ENCODE measurements at regions not wholly inside any gene's neighbourhood (a gene's known extent, or its start where the extent isn't known, plus 50 kb on each side); places are given as distances from the start of the nearest gene placed in this dataset.

GRCh38 chr7:47043304-47043703 lies 538.6 kb downstream of the TNS3 start:
- DNase-seq, result no peak
- peaks cover 2% of the 10 kb centered on the region for H3K27me3 Mint-ChIP-seq (ENCODE audit: low read depth)
- CTCF ChIA-PET, result no interaction called here
- no peak overlapping the region for H3K27ac Mint-ChIP-seq
- intact Hi-C loops (cut with micrococcal nuclease), result no loop called here
- no peak overlapping the region for H3K4me3 Mint-ChIP-seq
- H3K4me1 Mint-ChIP-seq (ENCODE audit: low read depth), result no peaks in the 10 kb centered on the region
- no peaks in the 10 kb centered on the region for H3K9me3 Mint-ChIP-seq
- no peaks in the 10 kb centered on the region for H3K36me3 Mint-ChIP-seq (ENCODE audit: low read depth)

- intact Hi-C loops (cut with micrococcal nuclease), result no loop called here
- H3K4me1 Mint-ChIP-seq (ENCODE audit: low read depth), result no peaks in the 10 kb centered on the region
Observed at GRCh38 chr7:47042669-47043068, 539.2 kb downstream of the TNS3 start.

GRCh38 chr7:47040795-47041347 lies 541.0 kb downstream of the TNS3 start:
- H3K36me3 Mint-ChIP-seq (ENCODE audit: low read depth), result no peaks in the 10 kb centered on the region
- intact Hi-C loops (cut with micrococcal nuclease), result no loop called here
- no peaks in the 10 kb centered on the region for H3K9me3 Mint-ChIP-seq
- no peak for DNase-seq
- no peak overlapping the region for H3K4me3 Mint-ChIP-seq
- peaks cover 2% of the 10 kb centered on the region for H3K27me3 Mint-ChIP-seq (ENCODE audit: low read depth)
- CTCF ChIA-PET, result no interaction called here
- no peaks in the 10 kb centered on the region for H3K4me1 Mint-ChIP-seq (ENCODE audit: low read depth)
- no peak overlapping the region for H3K27ac Mint-ChIP-seq

More at GRCh38 chr7:47042669-47043068, 539.2 kb downstream of the TNS3 start:
- H3K4me3 Mint-ChIP-seq, result no peak overlapping the region
- peaks cover 2% of the 10 kb centered on the region for H3K27me3 Mint-ChIP-seq (ENCODE audit: low read depth)
- no peak overlapping the region for H3K27ac Mint-ChIP-seq
- no peak for DNase-seq
- H3K36me3 Mint-ChIP-seq (ENCODE audit: low read depth), result no peaks in the 10 kb centered on the region
- CTCF ChIA-PET, result no interaction called here
- no peaks in the 10 kb centered on the region for H3K9me3 Mint-ChIP-seq

GRCh38 chr7:47039904-47040303 lies 542.0 kb downstream of the TNS3 start:
- Mint-ChIP-seq H3K27ac (no peak overlapping the region), H3K9me3 (no peaks in the 10 kb centered on the region), H3K27me3 (ENCODE audit: low read depth) (peaks cover 2% of the 10 kb centered on the region), H3K4me3 (no peak overlapping the region), H3K4me1 (ENCODE audit: low read depth) (no peaks in the 10 kb centered on the region), H3K36me3 (ENCODE audit: low read depth) (no peaks in the 10 kb centered on the region)
- DNase-seq, result no peak
- intact Hi-C loops (cut with micrococcal nuclease), result no loop called here
- CTCF ChIA-PET, result no interaction called here

GRCh38 chr7:47039089-47039648 lies 542.7 kb downstream of the TNS3 start:
- no peak for DNase-seq
- Mint-ChIP-seq H3K36me3 (ENCODE audit: low read depth) (no peaks in the 10 kb centered on the region), H3K9me3 (no peaks in the 10 kb centered on the region), H3K27me3 (ENCODE audit: low read depth) (peaks cover 2% of the 10 kb centered on the region), H3K4me3 (no peak overlapping the region), H3K4me1 (ENCODE audit: low read depth) (no peaks in the 10 kb centered on the region), H3K27ac (no peak overlapping the region)
- intact Hi-C loops (cut with micrococcal nuclease), result no loop called here
- CTCF ChIA-PET, result interaction anchor here (0.5 kb wide), 1 partner anchor 1464 kb away, joined by 3 read pairs; no protein-coding TSS in a partner anchor

GRCh38 chr7:47038621-47039020 lies 543.3 kb downstream of the TNS3 start:
- intact Hi-C loops (cut with micrococcal nuclease), result no loop called here
- no peak for DNase-seq
- H3K27me3 Mint-ChIP-seq (ENCODE audit: low read depth), result no peaks in the 10 kb centered on the region
- H3K4me3 Mint-ChIP-seq, result no peak overlapping the region
- no peaks in the 10 kb centered on the region for H3K36me3 Mint-ChIP-seq (ENCODE audit: low read depth)
- CTCF ChIA-PET, result no interaction called here
- H3K27ac Mint-ChIP-seq, result no peak overlapping the region
- no peaks in the 10 kb centered on the region for H3K4me1 Mint-ChIP-seq (ENCODE audit: low read depth)
- no peaks in the 10 kb centered on the region for H3K9me3 Mint-ChIP-seq

- H3K4me1 Mint-ChIP-seq (ENCODE audit: low read depth), result no peaks in the 10 kb centered on the region
- CTCF ChIA-PET, result no interaction called here
- H3K27ac Mint-ChIP-seq, result no peak overlapping the region
- H3K4me3 Mint-ChIP-seq, result no peak overlapping the region
- no peak for DNase-seq
- H3K36me3 Mint-ChIP-seq (ENCODE audit: low read depth), result no peaks in the 10 kb centered on the region
- no peaks in the 10 kb centered on the region for H3K27me3 Mint-ChIP-seq (ENCODE audit: low read depth)
- H3K9me3 Mint-ChIP-seq, result no peaks in the 10 kb centered on the region
- intact Hi-C loops (cut with micrococcal nuclease), result no loop called here
Observed at GRCh38 chr7:47037607-47038006, 544.3 kb downstream of the TNS3 start.

GRCh38 chr7:47036909-47037308 lies 545.0 kb downstream of the TNS3 start:
- no peak for DNase-seq
- CTCF ChIA-PET, result no interaction called here
- no peaks in the 10 kb centered on the region for H3K36me3 Mint-ChIP-seq (ENCODE audit: low read depth)
- intact Hi-C loops (cut with micrococcal nuclease), result no loop called here
- no peak overlapping the region for H3K4me3 Mint-ChIP-seq
- no peaks in the 10 kb centered on the region for H3K9me3 Mint-ChIP-seq
- no peaks in the 10 kb centered on the region for H3K27me3 Mint-ChIP-seq (ENCODE audit: low read depth)
- no peak overlapping the region for H3K27ac Mint-ChIP-seq
- H3K4me1 Mint-ChIP-seq (ENCODE audit: low read depth), result no peaks in the 10 kb centered on the region

GRCh38 chr7:47035522-47035921 lies 546.4 kb downstream of the TNS3 start:
- H3K9me3 Mint-ChIP-seq, result no peaks in the 10 kb centered on the region
- intact Hi-C loops (cut with micrococcal nuclease), result no loop called here
- no peaks in the 10 kb centered on the region for H3K36me3 Mint-ChIP-seq (ENCODE audit: low read depth)
- CTCF ChIA-PET, result no interaction called here
- no peak for DNase-seq
- no peaks in the 10 kb centered on the region for H3K4me1 Mint-ChIP-seq (ENCODE audit: low read depth)
- H3K27me3 Mint-ChIP-seq (ENCODE audit: low read depth), result no peaks in the 10 kb centered on the region
- no peak overlapping the region for H3K27ac Mint-ChIP-seq
- H3K4me3 Mint-ChIP-seq, result no peak overlapping the region

GRCh38 chr7:47034180-47034579 lies 547.7 kb downstream of the TNS3 start:
- CTCF ChIA-PET, result no interaction called here
- Mint-ChIP-seq H3K9me3 (no peaks in the 10 kb centered on the region), H3K4me1 (ENCODE audit: low read depth) (no peaks in the 10 kb centered on the region), H3K27ac (no peak overlapping the region), H3K4me3 (no peak overlapping the region), H3K36me3 (ENCODE audit: low read depth) (no peaks in the 10 kb centered on the region), H3K27me3 (ENCODE audit: low read depth) (no peaks in the 10 kb centered on the region)
- no peak for DNase-seq
- intact Hi-C loops (cut with micrococcal nuclease), result no loop called here

GRCh38 chr7:47032536-47032908 lies 549.4 kb downstream of the TNS3 start:
- intact Hi-C loops (cut with micrococcal nuclease), result no loop called here
- Mint-ChIP-seq H3K27me3 (ENCODE audit: low read depth) (no peaks in the 10 kb centered on the region), H3K9me3 (no peaks in the 10 kb centered on the region), H3K36me3 (ENCODE audit: low read depth) (no peaks in the 10 kb centered on the region), H3K4me1 (ENCODE audit: low read depth) (no peaks in the 10 kb centered on the region), H3K27ac (no peak overlapping the region), H3K4me3 (no peak overlapping the region)
- DNase-seq, result no peak
- CTCF ChIA-PET, result no interaction called here

GRCh38 chr7:47031786-47032535 lies 550.0 kb downstream of the TNS3 start:
- H3K9me3 Mint-ChIP-seq, result no peaks in the 10 kb centered on the region
- intact Hi-C loops (cut with micrococcal nuclease), result no loop called here
- H3K27ac Mint-ChIP-seq, result no peak overlapping the region
- H3K4me1 Mint-ChIP-seq (ENCODE audit: low read depth), result no peaks in the 10 kb centered on the region
- H3K4me3 Mint-ChIP-seq, result no peak overlapping the region
- H3K36me3 Mint-ChIP-seq (ENCODE audit: low read depth), result no peaks in the 10 kb centered on the region
- DNase-seq, result no peak
- H3K27me3 Mint-ChIP-seq (ENCODE audit: low read depth), result no peaks in the 10 kb centered on the region
- CTCF ChIA-PET, result no interaction called here

- H3K4me1 Mint-ChIP-seq (ENCODE audit: low read depth), result no peaks in the 10 kb centered on the region
- H3K27me3 Mint-ChIP-seq (ENCODE audit: low read depth), result no peaks in the 10 kb centered on the region
- DNase-seq, result no peak
- H3K9me3 Mint-ChIP-seq, result no peaks in the 10 kb centered on the region
- H3K27ac Mint-ChIP-seq, result no peak overlapping the region
- CTCF ChIA-PET, result no interaction called here
- intact Hi-C loops (cut with micrococcal nuclease), result no loop called here
- no peak overlapping the region for H3K4me3 Mint-ChIP-seq
- H3K36me3 Mint-ChIP-seq (ENCODE audit: low read depth), result no peaks in the 10 kb centered on the region
Observed at GRCh38 chr7:47028284-47028683, 553.6 kb downstream of the TNS3 start.

Measured in activated naive CD4-positive, alpha-beta T cell treated with anti-CD3 and anti-CD28 coated beads for 36 hours (primary cell).